Hepatocyte (in vitro differentiated cells): ENCODE measurements at regions not wholly inside any gene's neighbourhood (a gene's known extent, or its start where the extent isn't known, plus 50 kb on each side); places are given as distances from the start of the nearest gene placed in this dataset.

Source experiments
- DNase-seq: peaks from one replicate; pipeline ENCODE4 v3.0.0-alpha.2; 2016; ENCODE audit warnings: low spot score
- H2AFZ ChIP-seq: fragments of 200-600 bp; sonication (generic); 2 replicates; pipeline ENCODE4 v1.6.0; 2016; ENCODE audit warnings: antibody characterized with exemption, mild to moderate bottlenecking
- H3K27ac ChIP-seq: fragments of 200-600 bp; sonication (generic); 2 replicates; pipeline ENCODE4 v1.5.1; 2016; ENCODE audit warnings: mild to moderate bottlenecking
- H3K27me3 ChIP-seq: fragments of 200-600 bp; sonication (generic); 2 replicates; pipeline ENCODE4 v1.6.1; 2016
- H3K36me3 ChIP-seq: fragments of 200-600 bp; sonication (generic); replicated peaks from 2 replicates; pipeline ENCODE4 v1.5.1; 2016; ENCODE audit warnings: low read depth; ENCODE audit not compliant: insufficient read depth
- H3K4me1 ChIP-seq: fragments of 200-600 bp; sonication (generic); 2 replicates; pipeline ENCODE4 v1.5.1; 2016; ENCODE audit warnings: mild to moderate bottlenecking, moderate library complexity; ENCODE audit not compliant: insufficient read depth
- H3K4me2 ChIP-seq: fragments of 200-600 bp; sonication (generic); 2 replicates; pipeline ENCODE4 v1.6.0; 2016
- H3K4me3 ChIP-seq: fragments of 200-600 bp; sonication (generic); 2 replicates; pipeline ENCODE4 v1.5.1; 2016; ENCODE audit warnings: mild to moderate bottlenecking
- H3K79me2 ChIP-seq: fragments of 200-600 bp; sonication (generic); 2 replicates; pipeline ENCODE4 v1.6.0; 2017; ENCODE audit warnings: mild to moderate bottlenecking
- H3K9me2 ChIP-seq: fragments of 200-600 bp; sonication (generic); replicated peaks from 2 replicates; pipeline ENCODE4 v1.6.0; 2017; ENCODE audit warnings: mild to moderate bottlenecking; ENCODE audit not compliant: insufficient read depth
- H3K9me3 ChIP-seq: fragments of 200-600 bp; sonication (generic); 2 replicates; pipeline ENCODE4 v1.5.1; 2016; ENCODE audit warnings: low read depth, mild to moderate bottlenecking
- H4K20me1 ChIP-seq: fragments of 200-600 bp; sonication (generic); 2 replicates; pipeline ENCODE4 v1.6.0; 2016; ENCODE audit warnings: mild to moderate bottlenecking; ENCODE audit not compliant: insufficient read depth, poor library complexity, severe bottlenecking
- CTCF ChIP-seq: fragments of 200-600 bp; sonication (generic); IDR thresholded peaks from 2 replicates; pipeline ENCODE4 v1.5.1; 2016; ENCODE audit warnings: antibody characterized with exemption, mild to moderate bottlenecking; ENCODE audit not compliant: poor library complexity
- EZH2 ChIP-seq: fragments of 200-600 bp; sonication (generic); IDR thresholded peaks from 2 replicates; pipeline ENCODE4 v1.6.1; 2016; ENCODE audit warnings: antibody characterized with exemption, mild to moderate bottlenecking, borderline replicate concordance
- EZH2phosphoT487 ChIP-seq: fragments of 200-600 bp; sonication (generic); IDR thresholded peaks from one replicate; pipeline ENCODE4 v1.6.1; 2018; ENCODE audit warnings: antibody characterized with exemption, mild to moderate bottlenecking, low read depth, moderate library complexity; ENCODE audit not compliant: unreplicated experiment, severe bottlenecking
- WGBS: methylation state at CpG from one replicate; pipeline ENCODE4 v1.1.6; 2016; ENCODE audit warnings: low lambda C conversion rate; ENCODE audit errors: missing lambda C conversion rate; 5-methylcytosine and 5-hydroxymethylcytosine counted together

- WGBS, result 77% methylated on average over 6 of the region's 6 CpGs
- Histone ChIP-seq H4K20me1 (no peaks in the 10 kb centered on the region), H3K4me2 (no peak overlapping the region), H3K4me3 (no peak overlapping the region), H3K27me3 (no peaks in the 10 kb centered on the region), H3K36me3 (no peaks in the 10 kb centered on the region), H3K4me1 (no peaks in the 10 kb centered on the region), H3K9me2 (no peaks in the 10 kb centered on the region), H3K9me3 (no peaks in the 10 kb centered on the region), H2AFZ (no peak overlapping the region), H3K27ac (no peak overlapping the region), H3K79me2 (no peaks in the 10 kb centered on the region)
- TF ChIP-seq EZH2 (no peak), EZH2phosphoT487 (no peak), CTCF (no peak)
- DNase-seq, result no peak
Observed at GRCh38 chr12:34212651-34213050, 190.4 kb downstream of the ALG10 start.

- no peaks in the 10 kb centered on the region for H3K27me3 ChIP-seq
- DNase-seq, result no peak
- no peaks in the 10 kb centered on the region for H3K79me2 ChIP-seq
- H3K9me2 ChIP-seq, result no peaks in the 10 kb centered on the region
- H3K9me3 ChIP-seq, result no peaks in the 10 kb centered on the region
- no peak for TF ChIP-seq EZH2
- no peak for TF ChIP-seq CTCF
- TF ChIP-seq EZH2phosphoT487, result no peak
- no peaks in the 10 kb centered on the region for H3K4me1 ChIP-seq
- H3K4me3 ChIP-seq, result no peak overlapping the region
- H3K36me3 ChIP-seq, result no peaks in the 10 kb centered on the region
- WGBS, result 84% methylated on average over 9 of the region's 9 CpGs
- H4K20me1 ChIP-seq, result no peaks in the 10 kb centered on the region
- H3K27ac ChIP-seq, result no peak overlapping the region
- no peak overlapping the region for H2AFZ ChIP-seq
- no peak overlapping the region for H3K4me2 ChIP-seq
Observed at GRCh38 chr12:34214011-34214410, 191.7 kb downstream of the ALG10 start.

GRCh38 chr12:34215213-34215892 is 193.1 kb downstream of the ALG10 start:
- H3K79me2 ChIP-seq, result no peaks in the 10 kb centered on the region
- no peak for DNase-seq
- no peaks in the 10 kb centered on the region for H3K9me2 ChIP-seq
- H3K4me1 ChIP-seq, result no peaks in the 10 kb centered on the region
- H3K27me3 ChIP-seq, result no peaks in the 10 kb centered on the region
- H3K4me3 ChIP-seq, result no peak overlapping the region
- no peak overlapping the region for H3K4me2 ChIP-seq
- no peak overlapping the region for H3K27ac ChIP-seq
- no peaks in the 10 kb centered on the region for H3K9me3 ChIP-seq
- H3K36me3 ChIP-seq, result no peaks in the 10 kb centered on the region
- H2AFZ ChIP-seq, result no peak overlapping the region
- WGBS, result 84% methylated on average over 18 of the region's 18 CpGs
- TF ChIP-seq EZH2 (no peak), EZH2phosphoT487 (no peak), CTCF (no peak)
- H4K20me1 ChIP-seq, result no peaks in the 10 kb centered on the region

GRCh38 chr12:34215893-34216285 is 193.6 kb downstream of the ALG10 start:
- Histone ChIP-seq H3K27me3 (no peaks in the 10 kb centered on the region), H4K20me1 (no peaks in the 10 kb centered on the region), H3K4me3 (no peak overlapping the region), H3K4me2 (no peak overlapping the region), H3K79me2 (no peaks in the 10 kb centered on the region), H3K9me3 (no peaks in the 10 kb centered on the region), H3K9me2 (no peaks in the 10 kb centered on the region), H3K4me1 (no peaks in the 10 kb centered on the region), H2AFZ (no peak overlapping the region), H3K27ac (no peak overlapping the region), H3K36me3 (no peaks in the 10 kb centered on the region)
- 91% methylated on average over 12 of the region's 12 CpGs for WGBS
- TF ChIP-seq EZH2 (no peak), CTCF (no peak), EZH2phosphoT487 (no peak)
- no peak for DNase-seq
